HT-29 (cell line): ENCODE measurements at regions not wholly inside any gene's neighbourhood (a gene's known extent, or its start where the extent isn't known, plus 50 kb on each side); places are given as distances from the start of the nearest gene placed in this dataset.
A peak's percentile ranks its signal among the peaks of the same experiment; 100 is the strongest.

Experiments used
- DNase-seq: peaks from one replicate; pipeline ENCODE4 v3.0.0-alpha.2; 2015; ENCODE audit warnings: low spot score

GRCh38 chr17:33352526-33352925 lies 59.4 kb upstream of the ASIC2 start:
- no peak for DNase-seq

GRCh38 chr17:33356266-33356665 lies 63.2 kb upstream of the ASIC2 start:
- no peak for DNase-seq

- no peak for DNase-seq
Observed at GRCh38 chr17:33363475-33363874, 70.4 kb upstream of the ASIC2 start.

- no peak for DNase-seq
Observed at GRCh38 chr17:33366960-33367359, 73.9 kb upstream of the ASIC2 start.

- no peak for DNase-seq
Observed at GRCh38 chr17:33369149-33369548, 76.1 kb upstream of the ASIC2 start.

GRCh38 chr17:33369876-33370275 lies 76.8 kb upstream of the ASIC2 start:
- DNase-seq = no peak

GRCh38 chr17:33370401-33370800 lies 77.3 kb upstream of the ASIC2 start:
- DNase-seq = no peak

- no peak for DNase-seq
Observed at GRCh38 chr17:33371377-33371776, 78.3 kb upstream of the ASIC2 start.

- no peak for DNase-seq
Observed at GRCh38 chr17:33373273-33373672, 80.2 kb upstream of the ASIC2 start.

GRCh38 chr17:33375103-33375502 lies 82.0 kb upstream of the ASIC2 start:
- no peak for DNase-seq

- DNase-seq = no peak
Observed at GRCh38 chr17:33375783-33376182, 82.7 kb upstream of the ASIC2 start.

- DNase-seq = peak; percentile 18
Observed at GRCh38 chr17:33377837-33378595, 84.9 kb upstream of the ASIC2 start.

- DNase-seq = no peak
Observed at GRCh38 chr17:33381201-33381600, 88.1 kb upstream of the ASIC2 start.

GRCh38 chr17:33383488-33384023 lies 90.5 kb upstream of the ASIC2 start:
- no peak for DNase-seq

GRCh38 chr17:33385133-33385532 lies 92.0 kb upstream of the ASIC2 start:
- no peak for DNase-seq

- no peak for DNase-seq
Observed at GRCh38 chr17:33385713-33386112, 92.6 kb upstream of the ASIC2 start.

GRCh38 chr17:33387406-33387805 lies 94.3 kb upstream of the ASIC2 start:
- DNase-seq = no peak

- DNase-seq = no peak
Observed at GRCh38 chr17:33389504-33390135, 96.5 kb upstream of the ASIC2 start.

GRCh38 chr17:33390479-33391176 lies 97.5 kb upstream of the ASIC2 start:
- no peak for DNase-seq

- DNase-seq = no peak
Observed at GRCh38 chr17:33396818-33397217, 103.7 kb upstream of the ASIC2 start.

- DNase-seq = no peak
Observed at GRCh38 chr17:33398386-33398785, 105.3 kb upstream of the ASIC2 start.

- DNase-seq = no peak
Observed at GRCh38 chr17:33401249-33401648, 108.2 kb upstream of the ASIC2 start.

- DNase-seq = no peak
Observed at GRCh38 chr17:33403194-33403593, 110.1 kb upstream of the ASIC2 start.
